Aorta (tissue), 5 donors: ENCODE measurements at regions not wholly inside any gene's neighbourhood (a gene's known extent, or its start where the extent isn't known, plus 50 kb on each side); places are given as distances from the start of the nearest gene placed in this dataset.

Source experiments
- ATAC-seq: fragments of 200-7000 bp; cut with Tn5 transposase; one replicate; pipeline ENCODE4 v1.9.1; 2022; ENCODE audit warnings: moderate library complexity; ENCODE audit not compliant: low FRiP score
- DNase-seq, 2 donors: peaks; one replicate each; pipeline ENCODE4 v3.0.0-alpha.2; 2020
- H3K27ac ChIP-seq, 2 donors: one replicate each; pipeline ENCODE4 v1.5.1; 2013; ENCODE audit warnings: low read length in 2 of 2, mild to moderate bottlenecking in 2 of 2, moderate library complexity in 2 of 2, control low read depth in 1 of 2, inconsistent platforms in 1 of 2, low read depth in 1 of 2
- H3K27me3 ChIP-seq, 2 donors: one replicate each; pipeline ENCODE4 v1.6.1; 2013; ENCODE audit warnings: control low read depth in 1 of 2, low read length in 1 of 2, mild to moderate bottlenecking in 1 of 2, moderate library complexity in 1 of 2; ENCODE audit not compliant: insufficient read depth in 2 of 2, control insufficient read depth in 1 of 2
- H3K36me3 ChIP-seq, 2 donors: one replicate each; pipeline ENCODE4 v1.6.1; 2013; ENCODE audit warnings: control low read depth in 1 of 2, low read length in 1 of 2, mild to moderate bottlenecking in 1 of 2; ENCODE audit not compliant: insufficient read depth in 2 of 2, control insufficient read depth in 1 of 2
- H3K4me1 ChIP-seq, 2 donors: one replicate each; pipeline ENCODE4 v1.6.1; 2013; ENCODE audit warnings: low read length in 2 of 2, control low read depth in 1 of 2, mild to moderate bottlenecking in 1 of 2, moderate library complexity in 1 of 2; ENCODE audit not compliant: insufficient read depth in 2 of 2, control insufficient read depth in 1 of 2
- H3K4me3 ChIP-seq, 2 donors: one replicate each; pipeline ENCODE4 v1.5.1; 2013; ENCODE audit warnings: low read length in 2 of 2, control low read depth in 1 of 2, mild to moderate bottlenecking in 1 of 2
- H3K9me3 ChIP-seq: one replicate; pipeline ENCODE4 v1.6.1; 2013; ENCODE audit warnings: mild to moderate bottlenecking, low read length; ENCODE audit not compliant: control insufficient read depth
- WGBS, 2 donors: extraction: QIAGEN DNeasy Blood & Tissue Kit; methylation state at CpG; one replicate each; pipeline ENCODE4 v1.1.7; 2013; 5-methylcytosine and 5-hydroxymethylcytosine counted together
- intact Hi-C, 2 donors: fragments of 100-400 bp; cut with DNase I; formaldehyde crosslinking; loops; one replicate each; pipeline versions ENCODE4 v1.14.2 to v1.15.0; 2022
- donor health status: healthy with polysubstance abuse.
- donor health status: Bipolar disorder and iron deficiency.
- donor health status: DM: no; HTN: no; CAD: no.
- donor health status: DM: no; HTN: no; CAD: no.
- donor health status: DM: yes; HTN: yes; CAD: no.

GRCh38 chr3:21049334-21050062 lies 701.5 kb downstream of the ZNF385D start:
- Histone ChIP-seq H3K9me3 (no peaks in the 10 kb centered on the region), H3K4me1 (no peaks in the 10 kb centered on the region), H3K4me3 (no peak overlapping the region), H3K27ac (no peak overlapping the region), H3K27me3 (no peaks in the 10 kb centered on the region), H3K36me3 (no peaks in the 10 kb centered on the region)
- ATAC-seq (no peak), DNase-seq (no peak)
- intact Hi-C loops, result no loop called here
- WGBS, 2 donors, result 78 to 85% methylated on average over 7 of the region's 7 CpGs

GRCh38 chr3:21043139-21043538 lies 707.9 kb downstream of the ZNF385D start:
- 63 to 70% methylated on average over 1 of the region's 1 CpG for WGBS, 2 donors

GRCh38 chr3:21042184-21042583 lies 708.8 kb downstream of the ZNF385D start:
- Histone ChIP-seq H3K9me3 (no peaks in the 10 kb centered on the region), H3K27me3 (no peaks in the 10 kb centered on the region), H3K36me3 (no peaks in the 10 kb centered on the region), H3K4me3 (no peak overlapping the region), H3K4me1 (no peaks in the 10 kb centered on the region), H3K27ac (no peak overlapping the region)
- intact Hi-C loops, result no loop called here
- WGBS, 2 donors, result 96 to 98% methylated on average over 9 of the region's 9 CpGs
- no peak for ATAC-seq
- DNase-seq, result peak in 1 of 2 donors; percentile 26

More at GRCh38 chr3:21043139-21043538, 707.9 kb downstream of the ZNF385D start:
- Histone ChIP-seq H3K27ac (no peak overlapping the region), H3K4me3 (no peak overlapping the region), H3K4me1 (no peaks in the 10 kb centered on the region), H3K9me3 (no peaks in the 10 kb centered on the region), H3K27me3 (no peaks in the 10 kb centered on the region), H3K36me3 (no peaks in the 10 kb centered on the region)
- ATAC-seq (no peak), DNase-seq (no peak)
- intact Hi-C loops, result no loop called here

GRCh38 chr3:21041621-21042020 lies 709.4 kb downstream of the ZNF385D start:
- Histone ChIP-seq H3K4me1 (no peaks in the 10 kb centered on the region), H3K27me3 (no peaks in the 10 kb centered on the region), H3K4me3 (no peak overlapping the region), H3K27ac (no peak overlapping the region), H3K36me3 (no peaks in the 10 kb centered on the region), H3K9me3 (no peaks in the 10 kb centered on the region)
- WGBS, 2 donors, result 22 to 45% methylated on average over 1 of the region's 1 CpG
- intact Hi-C loops, result no loop called here
- DNase-seq (no peak), ATAC-seq (no peak)

GRCh38 chr3:21036888-21037287 lies 714.1 kb downstream of the ZNF385D start:
- ATAC-seq (no peak), DNase-seq (no peak)
- Histone ChIP-seq H3K9me3 (no peaks in the 10 kb centered on the region), H3K36me3 (no peaks in the 10 kb centered on the region), H3K27me3 (no peaks in the 10 kb centered on the region), H3K4me3 (no peak overlapping the region), H3K27ac (no peak overlapping the region), H3K4me1 (no peaks in the 10 kb centered on the region)
- WGBS, 2 donors, result 96 to 98% methylated on average over 1 of the region's 1 CpG
- intact Hi-C loops, result no loop called here

GRCh38 chr3:21028412-21028811 lies 722.6 kb downstream of the ZNF385D start:
- Histone ChIP-seq H3K4me3 (no peak overlapping the region), H3K9me3 (no peaks in the 10 kb centered on the region), H3K27me3 (no peaks in the 10 kb centered on the region), H3K36me3 (no peaks in the 10 kb centered on the region), H3K4me1 (no peaks in the 10 kb centered on the region), H3K27ac (no peak overlapping the region)
- no peak for ATAC-seq
- intact Hi-C loops, result no loop called here
- WGBS, 2 donors, result 86 to 94% methylated on average over 5 of the region's 5 CpGs
- no peak for DNase-seq

- Histone ChIP-seq H3K27ac (no peak overlapping the region), H3K4me3 (no peak overlapping the region), H3K4me1 (no peaks in the 10 kb centered on the region), H3K27me3 (no peaks in the 10 kb centered on the region), H3K9me3 (no peaks in the 10 kb centered on the region), H3K36me3 (no peaks in the 10 kb centered on the region)
- 91 to 95% methylated on average over 2 of the region's 2 CpGs for WGBS, 2 donors
- ATAC-seq, result no peak
- DNase-seq, result no peak
- intact Hi-C loops, result no loop called here
Observed at GRCh38 chr3:21024563-21024962, 726.4 kb downstream of the ZNF385D start.

GRCh38 chr3:21020681-21021080 lies 730.3 kb downstream of the ZNF385D start:
- WGBS, 2 donors, result 77 to 78% methylated on average over 5 of the region's 5 CpGs
- no peaks in the 10 kb centered on the region for H3K36me3 ChIP-seq
- no peaks in the 10 kb centered on the region for H3K27me3 ChIP-seq
- H3K9me3 ChIP-seq, result no peaks in the 10 kb centered on the region
- ATAC-seq (no peak), DNase-seq (no peak)
- H3K4me1 ChIP-seq, result no peaks in the 10 kb centered on the region
- no peak overlapping the region for H3K4me3 ChIP-seq
- H3K27ac ChIP-seq, result no peak overlapping the region
- intact Hi-C loops, result no loop called here

GRCh38 chr3:21020043-21020442 lies 731.0 kb downstream of the ZNF385D start:
- ATAC-seq (no peak), DNase-seq (no peak)
- H3K9me3 ChIP-seq, result no peaks in the 10 kb centered on the region
- H3K27ac ChIP-seq, result no peak overlapping the region
- no peaks in the 10 kb centered on the region for H3K4me1 ChIP-seq
- no peaks in the 10 kb centered on the region for H3K27me3 ChIP-seq
- WGBS, 2 donors, result 44 to 48% methylated on average over 2 of the region's 2 CpGs
- H3K4me3 ChIP-seq, result no peak overlapping the region
- no peaks in the 10 kb centered on the region for H3K36me3 ChIP-seq
- intact Hi-C loops, result no loop called here
